ENCODE measurements at regions not wholly inside any gene's neighbourhood (a gene's known extent, or its start where the extent isn't known, plus 50 kb on each side); places are given as distances from the start of the nearest gene placed in this dataset.
"Not testable (repeated sequence)": the region's sequence is repeated elsewhere in the genome, so short reads cannot be mapped to it uniquely, and the experiment has no call there.

GRCh38 chr4:112026058-112026457 lies 119.2 kb upstream of the FAM241A start:
- Mint-ChIP-seq H3K4me1 (ENCODE audit: low read depth) (no peaks in the 10 kb centered on the region), H3K4me3 (ENCODE audit: unreplicated experiment) (no peak overlapping the region), H3K9me3 (ENCODE audit: low read depth) (no peaks in the 10 kb centered on the region), H3K27me3 (ENCODE audit: low read depth) (peaks cover 46% of the 10 kb centered on the region), H3K27ac (ENCODE audit: unreplicated experiment) (no peak overlapping the region), H3K36me3 (ENCODE audit: low read depth) (no peaks in the 10 kb centered on the region)
- no peak for TF ChIP-seq CTCF (IDR thresholded peaks at IDR 0.05)
- DNase-seq (ENCODE audit: low spot score): no peak

- Mint-ChIP-seq H3K9me3 (ENCODE audit: low read depth) (no peaks in the 10 kb centered on the region), H3K36me3 (ENCODE audit: low read depth) (no peaks in the 10 kb centered on the region), H3K4me3 (ENCODE audit: unreplicated experiment) (no peak overlapping the region), H3K27me3 (ENCODE audit: low read depth) (peaks cover 50% of the 10 kb centered on the region), H3K4me1 (ENCODE audit: low read depth) (no peaks in the 10 kb centered on the region), H3K27ac (ENCODE audit: unreplicated experiment) (no peak overlapping the region)
- TF ChIP-seq CTCF (IDR thresholded peaks at IDR 0.05): no peak
- DNase-seq (ENCODE audit: low spot score): no peak
These were observed 115.5 kb upstream of the FAM241A start for GRCh38 chr4:112029771-112030171.

GRCh38 chr4:112031712-112032328 lies 113.4 kb upstream of the FAM241A start:
- DNase-seq (ENCODE audit: low spot score): no peak
- no peaks in the 10 kb centered on the region for H3K9me3 Mint-ChIP-seq (ENCODE audit: low read depth)
- no peak overlapping the region for H3K4me3 Mint-ChIP-seq (ENCODE audit: unreplicated experiment)
- peaks cover 55% of the 10 kb centered on the region for H3K27me3 Mint-ChIP-seq (ENCODE audit: low read depth)
- no peaks in the 10 kb centered on the region for H3K36me3 Mint-ChIP-seq (ENCODE audit: low read depth)
- H3K27ac Mint-ChIP-seq (ENCODE audit: unreplicated experiment): no peak overlapping the region
- no peaks in the 10 kb centered on the region for H3K4me1 Mint-ChIP-seq (ENCODE audit: low read depth)
- TF ChIP-seq CTCF (IDR thresholded peaks at IDR 0.05): peak; percentile 88

- H3K27me3 Mint-ChIP-seq (ENCODE audit: low read depth): peaks cover 44% of the 10 kb centered on the region
These were observed 108.4 kb upstream of the FAM241A start for GRCh38 chr4:112036886-112037285.

GRCh38 chr4:112038861-112039260 lies 106.4 kb upstream of the FAM241A start:
- no peak for TF ChIP-seq CTCF (IDR thresholded peaks at IDR 0.05)
- H3K4me1 Mint-ChIP-seq (ENCODE audit: low read depth): no peaks in the 10 kb centered on the region
- no peak for DNase-seq (ENCODE audit: low spot score)
- H3K4me3 Mint-ChIP-seq (ENCODE audit: unreplicated experiment): no peak overlapping the region
- peaks cover 50% of the 10 kb centered on the region for H3K27me3 Mint-ChIP-seq (ENCODE audit: low read depth)
- H3K9me3 Mint-ChIP-seq (ENCODE audit: low read depth): no peaks in the 10 kb centered on the region
- no peaks in the 10 kb centered on the region for H3K36me3 Mint-ChIP-seq (ENCODE audit: low read depth)
- H3K27ac Mint-ChIP-seq (ENCODE audit: unreplicated experiment): no peak overlapping the region

More at GRCh38 chr4:112036886-112037285, 108.4 kb upstream of the FAM241A start:
- DNase-seq (ENCODE audit: low spot score): no peak
- no peaks in the 10 kb centered on the region for H3K9me3 Mint-ChIP-seq (ENCODE audit: low read depth)
- no peaks in the 10 kb centered on the region for H3K36me3 Mint-ChIP-seq (ENCODE audit: low read depth)
- H3K27ac Mint-ChIP-seq (ENCODE audit: unreplicated experiment): no peak overlapping the region
- no peak for TF ChIP-seq CTCF (IDR thresholded peaks at IDR 0.05)
- H3K4me1 Mint-ChIP-seq (ENCODE audit: low read depth): no peaks in the 10 kb centered on the region
- H3K4me3 Mint-ChIP-seq (ENCODE audit: unreplicated experiment): no peak overlapping the region

- not testable (repeated sequence) for DNase-seq (ENCODE audit: low spot score); H3K4me3 Mint-ChIP-seq (ENCODE audit: unreplicated experiment); H3K4me1 Mint-ChIP-seq (ENCODE audit: low read depth); H3K27ac Mint-ChIP-seq (ENCODE audit: unreplicated experiment); H3K9me3 Mint-ChIP-seq (ENCODE audit: low read depth); H3K36me3 Mint-ChIP-seq (ENCODE audit: low read depth)
- H3K27me3 Mint-ChIP-seq (ENCODE audit: low read depth): peaks cover 16% of the 10 kb centered on the region
These were observed 96.1 kb upstream of the FAM241A start for GRCh38 chr4:112049119-112049518.
